NCI-H2196 treated with DMSO at 0.1 percent for 48 hours (cell line): ENCODE measurements at regions not wholly inside any gene's neighbourhood (a gene's known extent, or its start where the extent isn't known, plus 50 kb on each side); places are given as distances from the start of the nearest gene placed in this dataset.
"Not testable (repeated sequence)": the region's sequence is repeated elsewhere in the genome, so short reads cannot be mapped to it uniquely, and the experiment has no call there.

ENCODE experiments used
- DNase-seq: peaks from one replicate; lab custom pipeline; 2025; ENCODE audit not compliant: unreplicated experiment; lab: John Stamatoyannopoulos, UW

DNA sequence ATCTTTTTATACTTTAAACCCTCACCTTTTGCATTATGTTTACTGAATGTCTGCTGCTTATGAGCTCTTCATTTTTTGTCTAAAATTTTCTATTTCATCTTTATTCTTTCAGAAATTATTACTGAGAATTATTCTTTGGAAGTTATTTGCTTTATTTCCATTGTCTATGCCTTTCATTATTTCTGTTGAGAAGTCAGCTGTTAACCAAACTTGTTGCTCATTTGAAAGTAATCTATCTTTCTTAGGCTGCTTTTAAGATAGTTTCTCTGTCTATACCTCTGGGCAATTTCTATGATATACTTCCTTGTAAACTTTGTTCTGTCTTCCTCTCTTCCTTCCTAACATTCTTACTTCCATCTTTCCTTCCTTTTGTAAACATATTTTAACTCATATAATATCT, 1165.9 kb upstream of the CELF2 start:
- no peak for DNase-seq

DNA sequence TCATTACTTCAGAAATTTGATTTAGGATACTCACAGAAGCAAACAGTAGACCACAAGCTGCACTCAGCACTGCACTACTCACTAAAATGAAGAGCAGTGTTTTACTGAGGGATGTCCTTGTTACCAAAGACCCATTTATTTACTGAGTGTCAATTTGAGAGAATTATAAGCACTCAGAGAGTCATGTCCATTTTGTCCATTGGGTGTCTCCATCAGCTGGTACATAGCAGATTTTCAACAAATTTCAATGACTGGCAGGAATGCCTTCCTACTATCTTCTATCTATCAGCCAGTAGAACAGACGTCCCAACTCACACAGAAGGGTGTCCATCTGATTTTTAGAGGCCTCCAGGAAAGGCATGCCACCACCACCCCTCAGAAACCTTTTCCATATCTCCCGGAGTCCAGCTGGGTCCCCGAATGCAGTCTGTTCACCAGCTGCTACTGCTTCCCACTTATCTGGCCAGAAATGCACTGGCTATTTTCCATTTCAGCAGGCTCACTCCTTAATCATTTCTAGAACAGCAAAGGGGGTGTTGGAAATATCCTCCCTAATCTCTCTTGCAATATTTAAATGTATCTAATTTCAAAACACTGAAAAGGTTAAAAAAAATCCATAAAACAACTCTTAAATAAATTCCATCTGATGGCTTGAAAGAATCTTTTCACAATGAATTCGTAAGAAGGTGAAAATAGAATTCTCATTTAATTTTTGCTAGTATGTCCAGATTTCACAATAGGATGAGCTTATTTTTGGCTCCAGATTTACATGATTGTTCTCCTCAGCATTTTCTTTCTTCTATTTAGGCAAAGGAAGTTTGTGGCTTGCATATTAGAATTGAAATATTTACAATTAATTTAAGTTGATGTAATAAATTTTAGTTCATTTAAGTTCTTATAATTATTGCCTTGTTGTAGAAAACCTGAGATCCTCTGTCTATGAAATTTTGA, 1164.0 kb upstream of the CELF2 start:
- DNase-seq, result no peak

DNA sequence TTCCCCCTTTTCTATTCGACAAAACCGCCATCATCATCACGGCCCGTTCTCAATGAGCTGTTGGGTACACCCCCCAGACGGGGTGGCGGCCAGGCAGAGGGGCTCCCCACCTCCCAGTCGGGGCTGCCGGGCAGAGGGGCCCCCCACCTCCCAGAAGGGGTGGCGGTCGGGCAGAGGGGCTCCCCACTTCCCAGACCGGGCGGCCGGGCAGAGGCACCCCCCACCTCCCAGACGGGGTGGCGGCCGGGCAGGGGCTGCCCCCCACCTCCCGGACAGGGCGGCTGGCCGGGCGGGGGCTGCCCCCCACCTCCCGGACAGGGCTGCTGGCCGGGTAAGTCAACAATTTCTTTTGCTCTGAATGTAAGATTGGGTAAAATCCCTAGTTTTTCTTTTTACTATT, 1162.2 kb upstream of the CELF2 start:
- DNase-seq, result not testable (repeated sequence)

DNA sequence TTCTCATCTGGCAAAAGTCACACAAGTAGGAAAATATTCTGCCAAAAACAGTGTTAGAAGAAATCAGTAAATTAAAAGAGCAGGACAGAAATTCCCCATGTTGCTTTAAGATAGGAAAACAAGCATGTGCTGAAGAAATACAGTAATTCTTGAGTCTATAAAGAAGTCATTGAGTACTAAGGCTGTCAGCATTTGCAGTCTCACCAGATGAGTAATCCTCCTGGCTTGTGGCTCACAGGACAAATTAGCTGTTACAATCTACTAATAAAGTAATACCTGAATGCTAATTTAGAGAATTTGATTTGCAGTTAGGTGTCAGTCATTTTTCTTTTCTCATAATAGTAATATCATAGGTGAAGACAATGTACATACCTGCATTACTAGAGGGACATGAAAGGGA, 1158.9 kb upstream of the CELF2 start:
- DNase-seq, result no peak

DNA sequence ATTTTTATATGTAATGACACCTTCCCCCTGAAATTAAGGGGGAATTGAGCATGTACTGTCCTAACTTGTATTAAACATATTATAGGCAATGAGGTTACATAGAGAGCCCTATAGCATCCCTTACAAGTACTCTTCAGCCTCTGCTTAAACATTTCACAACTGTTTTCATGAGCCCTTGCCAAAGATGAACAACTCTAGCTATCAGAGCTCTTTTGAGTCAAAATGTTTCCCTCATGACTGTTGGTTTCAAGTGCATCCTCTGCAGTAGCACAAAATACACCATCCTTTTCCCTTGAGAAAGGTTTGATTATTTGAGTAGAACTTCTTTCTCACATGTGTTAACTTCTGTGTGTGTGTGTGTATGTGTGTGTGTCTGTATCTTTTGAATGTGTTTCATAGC, 1157.6 kb upstream of the CELF2 start:
- DNase-seq, result no peak

DNA sequence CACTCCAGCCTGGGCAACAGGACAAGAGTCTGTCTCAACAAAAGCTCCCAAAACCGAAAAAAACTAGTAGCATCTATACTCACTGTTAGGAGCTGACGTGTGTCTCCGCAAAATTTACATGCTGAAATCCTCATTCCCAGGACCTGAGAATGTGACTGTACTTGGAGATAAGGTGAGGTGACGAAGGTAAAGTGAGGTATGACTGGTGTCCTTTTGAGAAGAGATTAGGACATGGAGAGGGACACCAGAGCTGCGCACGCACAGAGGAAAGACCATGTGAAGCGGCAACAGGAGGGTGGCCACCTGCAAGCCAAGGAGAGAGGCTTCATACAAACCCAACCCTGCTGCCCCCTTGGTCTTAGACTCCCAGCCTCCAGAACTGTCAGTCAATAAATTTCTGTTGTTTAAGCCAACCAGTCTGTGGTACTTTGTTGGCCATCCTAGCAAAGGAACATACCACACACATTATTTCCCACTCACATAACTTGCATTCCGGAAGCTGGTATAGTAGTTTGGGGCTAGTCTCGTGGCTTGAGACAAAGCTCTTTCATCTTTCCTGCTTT, 1154.0 kb upstream of the CELF2 start:
- DNase-seq, result no peak

DNA sequence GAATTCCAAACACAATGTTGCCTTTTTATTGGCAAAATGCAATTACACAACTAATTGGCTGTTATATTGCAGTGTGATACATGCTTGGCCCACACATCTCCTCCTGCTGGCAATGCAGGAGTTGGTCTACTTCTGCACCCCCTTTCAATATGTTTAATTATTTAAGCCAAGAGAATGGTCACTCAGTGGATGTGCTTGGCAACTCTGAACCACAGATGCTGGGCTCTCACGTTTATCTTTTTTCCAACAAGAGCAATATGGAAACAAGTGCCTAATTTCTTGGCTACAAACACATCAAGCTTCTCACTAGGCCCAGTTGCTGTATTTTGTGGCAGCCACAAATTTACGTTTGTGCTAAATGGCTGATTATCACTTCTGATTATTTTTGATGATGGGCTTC, 1149.2 kb upstream of the CELF2 start:
- no peak for DNase-seq

DNA sequence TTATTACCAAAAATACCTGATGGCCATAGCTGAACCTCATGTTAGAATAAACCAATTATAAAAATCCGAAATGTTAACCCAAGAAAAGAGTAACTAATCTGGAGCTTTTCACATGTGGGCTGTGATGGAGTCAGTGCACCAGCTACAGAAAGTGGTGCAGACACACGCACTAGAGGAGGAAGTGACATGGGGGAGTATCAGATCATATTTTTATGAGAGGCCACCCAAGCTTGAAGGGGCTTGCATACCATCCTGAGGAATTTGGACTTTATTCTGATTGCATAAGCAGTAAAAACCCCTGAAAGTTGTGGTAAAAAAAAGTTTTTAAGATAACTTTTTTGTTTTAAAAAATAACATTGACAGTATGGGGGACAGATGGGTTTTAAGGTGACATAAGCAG, 1148.5 kb upstream of the CELF2 start:
- no peak for DNase-seq

DNA sequence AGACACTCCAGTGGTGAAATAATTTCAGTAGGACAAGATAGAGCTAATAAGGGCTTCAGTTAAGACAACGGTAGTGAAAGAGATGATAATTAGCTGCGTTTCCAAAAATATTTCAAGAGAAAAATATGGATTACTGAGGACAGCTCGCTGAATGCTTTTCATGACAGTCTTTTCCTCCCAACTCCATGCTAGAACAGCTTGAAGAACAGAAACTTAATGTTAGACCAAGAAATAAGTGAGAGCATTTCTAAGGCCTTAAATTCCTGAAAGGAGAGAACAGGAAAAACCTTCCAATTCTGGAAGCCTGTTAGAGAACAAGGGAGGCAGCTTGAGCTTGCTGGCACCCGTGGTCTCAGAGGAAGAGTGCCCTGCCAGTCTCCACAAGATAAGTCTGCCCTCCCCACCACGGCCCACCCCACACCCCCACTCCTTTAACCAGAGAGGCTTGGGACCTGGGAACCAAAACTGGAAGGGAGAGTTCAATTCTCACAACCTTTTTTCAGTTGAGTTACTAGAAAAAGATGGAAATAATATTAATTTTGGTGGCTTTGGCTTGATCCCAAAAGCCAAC, 1148.0 kb upstream of the CELF2 start:
- no peak for DNase-seq

DNA sequence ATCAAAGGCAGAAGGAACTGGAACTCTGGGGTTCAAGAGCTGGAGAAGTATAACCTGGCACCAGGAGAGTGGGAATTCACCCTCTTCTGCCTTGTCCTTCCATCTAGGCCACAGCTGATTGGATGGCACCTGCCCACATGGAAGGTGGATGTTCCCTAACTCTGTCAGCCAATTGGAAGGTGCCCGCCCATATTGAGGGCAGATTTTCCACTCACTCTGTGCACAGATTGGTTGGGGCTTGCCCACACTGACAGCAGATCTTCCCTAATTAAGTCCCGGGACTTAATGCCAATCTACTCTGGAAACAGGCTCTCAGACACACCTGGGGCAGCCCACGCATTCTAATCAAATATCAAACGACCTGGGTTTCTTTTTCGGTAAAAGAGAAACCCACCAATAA, 1142.3 kb upstream of the CELF2 start:
- no peak for DNase-seq

DNA sequence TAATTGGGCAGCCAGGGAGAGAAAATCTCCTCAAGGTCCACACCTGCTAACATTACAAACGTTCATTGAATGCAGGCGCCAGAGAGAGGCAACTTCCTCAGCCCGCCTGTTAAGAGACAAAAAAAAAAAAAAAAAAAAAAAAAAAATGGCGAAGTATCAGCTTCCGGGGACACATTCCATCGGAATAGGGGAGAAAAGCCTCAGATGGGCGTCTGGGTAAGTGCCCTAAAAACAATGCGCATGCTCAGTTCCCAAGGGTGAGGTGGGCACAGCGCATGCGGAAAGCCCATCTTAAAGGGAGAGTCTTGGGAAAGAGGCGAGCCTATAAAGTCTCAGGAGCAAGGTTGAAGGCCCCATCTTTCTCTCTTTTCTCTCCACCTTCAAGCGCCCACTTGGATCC, 1139.7 kb upstream of the CELF2 start:
- no peak for DNase-seq

DNA sequence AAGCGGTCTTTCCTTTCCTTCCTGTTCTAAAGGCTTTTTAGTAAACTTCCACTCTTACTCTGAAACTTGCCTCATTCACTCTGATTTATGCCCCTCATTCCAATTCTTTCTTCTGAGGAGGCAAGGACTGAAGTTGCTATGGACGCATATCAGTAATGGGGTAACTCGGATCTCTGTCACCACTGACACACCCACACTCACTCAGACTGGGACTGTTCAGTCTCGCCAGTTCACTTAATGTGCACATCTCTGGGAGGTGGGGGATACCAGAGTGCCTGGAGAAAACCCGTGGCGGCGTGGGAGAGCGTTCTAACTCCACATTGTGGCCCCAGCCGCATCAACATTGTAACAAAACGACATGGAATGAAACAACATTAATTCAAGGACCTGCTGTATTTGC, 1139.3 kb upstream of the CELF2 start:
- DNase-seq, result no peak

DNA sequence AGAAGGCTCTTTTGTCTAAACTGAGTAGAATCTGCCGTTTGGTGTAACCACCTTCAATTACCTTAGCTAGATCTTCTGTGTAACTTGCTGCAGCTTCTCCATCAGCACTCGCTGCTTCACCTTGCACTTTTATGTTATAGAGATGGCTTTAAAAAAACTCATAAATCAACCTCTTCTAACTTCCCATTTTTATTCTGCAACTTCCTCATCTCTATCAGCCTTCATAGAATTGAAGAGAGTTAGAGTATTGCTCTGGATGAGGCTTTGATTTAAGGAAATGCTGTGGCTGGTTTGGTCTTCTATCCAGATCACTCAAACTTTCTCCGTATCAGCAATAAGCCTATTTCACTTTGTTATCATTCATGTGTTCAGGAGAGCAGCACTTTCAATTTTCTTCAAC, 1131.9 kb upstream of the CELF2 start:
- DNase-seq, result no peak

DNA sequence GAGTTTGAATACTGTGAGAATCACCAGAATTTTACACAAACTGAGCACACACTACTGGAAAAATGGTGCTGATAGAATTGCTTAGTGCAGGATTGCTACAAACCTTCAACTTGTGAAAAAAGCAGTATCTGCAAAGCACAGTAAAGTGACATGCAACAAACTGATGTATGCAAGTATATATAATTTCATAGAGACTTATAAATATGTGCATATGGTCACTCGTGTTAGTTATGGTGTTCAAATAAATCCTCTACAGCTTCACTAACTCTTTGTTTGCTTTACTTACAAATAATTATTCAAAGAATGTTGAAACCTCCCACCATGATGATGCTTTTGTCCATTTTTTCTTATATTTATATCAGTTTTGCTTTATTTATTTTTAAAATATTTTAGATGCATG, 1130.9 kb upstream of the CELF2 start:
- DNase-seq, result no peak

DNA sequence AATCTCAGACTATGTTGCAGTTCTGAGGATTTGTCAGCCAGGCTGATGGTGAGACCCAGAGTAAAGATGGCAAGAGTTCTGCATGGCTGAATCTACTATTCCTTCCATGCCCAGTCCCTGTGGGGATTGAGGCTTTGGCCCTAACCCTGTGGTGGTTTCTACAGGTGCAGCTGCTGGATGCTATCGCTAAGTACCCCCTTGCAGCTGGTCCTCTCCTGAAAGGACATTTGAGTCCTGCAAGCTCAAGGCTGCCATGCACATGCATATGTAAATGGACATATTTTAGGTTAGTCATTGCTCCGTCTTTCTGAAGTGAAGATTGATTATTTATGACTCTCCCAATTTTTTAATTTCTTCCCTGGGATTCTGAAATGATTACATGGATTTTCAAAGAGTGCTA, 1122.2 kb upstream of the CELF2 start:
- DNase-seq, result no peak

DNA sequence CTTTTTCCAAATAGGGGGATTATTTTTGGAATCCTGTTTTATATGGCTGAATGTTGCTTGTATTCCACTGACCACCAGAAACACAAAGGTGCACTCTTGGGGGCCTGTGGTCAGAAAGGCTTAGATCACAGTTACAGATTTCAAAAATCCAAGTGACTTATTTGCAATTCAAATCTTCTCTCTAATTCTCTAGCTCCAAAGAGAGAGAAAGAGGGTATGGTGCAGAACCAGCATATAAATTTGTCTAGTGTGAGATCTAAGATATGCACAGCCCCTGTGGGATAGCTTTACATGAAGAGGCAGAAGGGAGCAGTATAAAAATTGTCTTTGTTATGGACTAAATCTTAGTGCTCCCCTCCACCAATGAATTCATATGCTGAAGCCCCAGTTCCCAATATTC, 1121.7 kb upstream of the CELF2 start:
- no peak for DNase-seq

DNA sequence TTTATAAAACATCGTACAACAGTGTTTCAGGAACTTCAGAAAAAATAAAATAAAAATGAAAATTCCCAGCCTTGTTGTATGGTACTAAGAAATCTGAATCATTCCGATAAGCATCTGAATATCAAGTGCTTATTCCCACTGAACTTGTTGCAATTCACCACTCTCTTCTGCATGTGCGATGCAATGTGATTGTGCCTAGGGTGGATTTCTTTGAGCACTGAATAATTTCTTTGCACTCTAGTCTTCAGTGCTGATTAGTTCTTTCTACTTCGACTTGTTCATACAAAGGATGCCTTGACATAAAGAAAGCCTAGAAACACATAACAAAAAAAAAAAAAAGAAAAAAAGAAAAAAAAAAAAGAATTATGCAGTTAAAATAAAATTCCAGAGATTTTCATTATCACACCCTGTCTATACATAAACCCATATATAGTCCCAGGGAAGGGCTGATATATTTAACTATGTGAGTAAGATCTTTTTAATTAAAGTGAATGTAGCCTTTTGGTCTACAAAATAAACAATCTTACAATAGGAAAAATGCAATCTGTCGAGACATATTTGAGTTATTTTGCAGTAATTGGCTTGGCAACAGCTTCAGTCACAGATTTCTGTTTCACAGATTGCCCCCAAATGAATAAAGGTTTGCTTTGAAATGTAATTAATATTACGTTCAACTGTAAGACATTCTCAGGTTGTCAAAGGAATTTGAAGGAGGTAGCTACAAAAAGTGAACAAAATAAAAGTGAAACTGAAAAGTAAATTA, 1118.9 kb upstream of the CELF2 start:
- DNase-seq, result no peak

DNA sequence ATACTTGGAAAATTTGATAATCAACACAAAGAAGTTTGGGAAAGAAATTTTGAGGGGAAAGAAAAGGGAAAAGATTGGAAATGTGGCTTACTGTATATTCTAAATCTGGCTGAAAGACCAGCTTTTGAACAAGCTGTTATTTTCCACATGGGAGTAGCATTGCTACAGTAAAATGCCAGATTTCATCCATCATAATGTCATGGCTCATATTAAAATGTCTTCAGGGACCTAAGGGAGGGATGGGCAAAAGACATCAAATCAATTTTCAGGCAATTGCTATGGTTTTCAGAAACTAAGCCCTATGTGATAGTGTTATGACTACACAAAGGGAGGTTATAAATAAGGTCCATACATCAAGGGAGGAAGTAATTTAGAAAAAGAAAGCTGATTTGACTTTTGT, 1116.9 kb upstream of the CELF2 start:
- DNase-seq, result no peak

DNA sequence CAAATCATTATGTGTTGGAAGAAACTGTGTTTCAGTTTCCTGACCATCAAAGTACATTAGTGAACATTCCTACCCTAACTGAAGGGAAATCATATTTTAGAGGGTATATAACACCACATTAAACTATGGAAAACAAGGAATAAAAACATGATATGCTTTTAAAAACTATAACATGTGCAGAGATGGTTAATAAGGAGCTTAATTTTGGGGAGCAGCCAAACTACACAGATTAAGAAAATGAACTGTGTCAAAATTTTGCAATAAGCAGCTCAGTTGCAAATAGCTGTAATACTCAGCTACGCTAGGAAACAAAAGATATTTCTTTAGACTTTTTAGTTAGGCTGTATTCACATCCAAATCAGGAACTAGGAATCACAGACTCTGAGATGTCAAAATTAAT, 1115.7 kb upstream of the CELF2 start:
- DNase-seq, result no peak

DNA sequence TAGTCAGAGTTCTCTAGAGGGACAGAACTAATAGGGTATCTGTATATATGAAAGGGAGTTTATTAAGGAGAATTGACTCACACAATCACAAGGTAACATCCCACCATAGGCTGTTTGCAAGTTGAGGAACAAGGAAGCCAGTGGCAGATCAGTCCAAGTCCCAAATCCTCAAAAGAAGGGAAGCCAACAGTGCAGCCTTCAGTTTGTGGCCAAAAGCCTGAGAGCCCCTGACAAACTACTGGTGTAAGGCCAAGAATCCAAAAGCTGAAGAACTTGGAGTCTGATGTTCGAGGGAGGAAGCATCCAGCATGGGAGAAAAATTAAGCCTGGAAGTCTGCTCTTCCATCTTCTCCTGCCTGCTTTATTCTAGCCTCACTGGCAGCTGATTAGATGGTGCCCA, 1107.2 kb upstream of the CELF2 start:
- no peak for DNase-seq

DNA sequence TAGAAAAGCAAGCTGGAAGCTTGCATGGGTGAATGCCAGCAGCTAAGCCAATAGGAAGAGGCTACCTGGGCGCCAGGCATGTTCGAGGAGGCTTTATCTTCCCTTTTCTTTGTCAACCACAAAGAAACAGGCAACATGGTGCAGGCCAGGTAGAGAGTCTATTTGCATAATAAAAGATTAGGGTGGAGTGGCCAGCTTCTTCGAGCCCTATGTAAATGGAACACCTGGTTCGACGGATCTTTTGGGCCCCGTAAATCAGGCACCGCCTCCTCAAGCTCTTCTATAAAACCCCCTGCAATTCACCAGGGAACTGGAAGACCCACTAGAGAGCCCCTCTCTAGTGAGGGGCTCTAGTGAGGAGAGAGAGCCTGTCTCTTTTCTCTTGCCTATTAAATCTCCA, 1106.2 kb upstream of the CELF2 start:
- no peak for DNase-seq
